ENCODE measurements at regions not wholly inside any gene's neighbourhood (a gene's known extent, or its start where the extent isn't known, plus 50 kb on each side); places are given as distances from the start of the nearest gene placed in this dataset.

GRCh38 chr1:56156971-56157876 lies 422.1 kb downstream of the PLPP3 start:
- H3K4me1 Mint-ChIP-seq: no peaks in the 10 kb centered on the region
- H3K9ac ChIP-seq (ENCODE audit: extremely low read depth, low read length, poor library complexity, severe bottlenecking): no peak overlapping the region
- H3K4me3 ChIP-seq (ENCODE audit: low read length): no peak overlapping the region
- H3K4me1 ChIP-seq (ENCODE audit: control insufficient read depth, insufficient read depth, low read length): no peaks in the 10 kb centered on the region
- H3K27ac Mint-ChIP-seq: no peak overlapping the region
- H3K27ac ChIP-seq (ENCODE audit: low read depth, low read length): no peak overlapping the region
- no peak for DNase-seq
- no peaks in the 10 kb centered on the region for H3K27me3 Mint-ChIP-seq (ENCODE audit: insufficient read depth)
- 93 to 94% methylated on average over 3 to 5 of the region's 5 CpGs for WGBS, 2 experiments (ENCODE audit: insufficient coverage in 1 of 2, insufficient read length in 1 of 2)
- no peaks in the 10 kb centered on the region for H3K36me3 Mint-ChIP-seq (ENCODE audit: low read depth)
- no peaks in the 10 kb centered on the region for H3K9me3 Mint-ChIP-seq
- no peaks in the 10 kb centered on the region for H3K9me3 ChIP-seq (ENCODE audit: control insufficient read depth, low read length)
- no peak for TF ChIP-seq CTCF (conservative IDR thresholded peaks at IDR 0.05)
- no peaks in the 10 kb centered on the region for H3K27me3 ChIP-seq (ENCODE audit: control insufficient read depth, insufficient read depth, low read length, poor library complexity, severe bottlenecking)
- no peaks in the 10 kb centered on the region for H3K36me3 ChIP-seq (ENCODE audit: control insufficient read depth, insufficient read depth, low read length)
- H3K4me3 Mint-ChIP-seq: no peak overlapping the region

GRCh38 chr1:56153276-56153675 lies 426.1 kb downstream of the PLPP3 start:
- no peak overlapping the region for H3K4me3 Mint-ChIP-seq

GRCh38 chr1:56152635-56153034 lies 426.7 kb downstream of the PLPP3 start:
- H3K4me1 ChIP-seq (ENCODE audit: control insufficient read depth, insufficient read depth, low read length): no peaks in the 10 kb centered on the region
- no peaks in the 10 kb centered on the region for H3K36me3 ChIP-seq (ENCODE audit: control insufficient read depth, insufficient read depth, low read length)
- H3K9me3 ChIP-seq (ENCODE audit: control insufficient read depth, low read length): no peaks in the 10 kb centered on the region
- DNase-seq: no peak
- H3K4me3 ChIP-seq (ENCODE audit: low read length): no peak overlapping the region
- Mint-ChIP-seq H3K27ac (no peak overlapping the region), H3K4me1 (no peaks in the 10 kb centered on the region), H3K36me3 (ENCODE audit: low read depth) (no peaks in the 10 kb centered on the region), H3K4me3 (no peak overlapping the region), H3K27me3 (ENCODE audit: insufficient read depth) (peaks cover 5% of the 10 kb centered on the region), H3K9me3 (no peaks in the 10 kb centered on the region)
- H3K27ac ChIP-seq (ENCODE audit: low read depth, low read length): no peak overlapping the region
- TF ChIP-seq CTCF (conservative IDR thresholded peaks at IDR 0.05): no peak
- 87 to 92% methylated on average over 2 to 3 of the region's 3 CpGs for WGBS, 2 experiments (ENCODE audit: insufficient coverage in 1 of 2, insufficient read length in 1 of 2)
- no peak overlapping the region for H3K9ac ChIP-seq (ENCODE audit: extremely low read depth, low read length, poor library complexity, severe bottlenecking)
- no peaks in the 10 kb centered on the region for H3K27me3 ChIP-seq (ENCODE audit: control insufficient read depth, insufficient read depth, low read length, poor library complexity, severe bottlenecking)

More at GRCh38 chr1:56153276-56153675, 426.1 kb downstream of the PLPP3 start:
- no peaks in the 10 kb centered on the region for H3K36me3 Mint-ChIP-seq (ENCODE audit: low read depth)
- no peak overlapping the region for H3K4me3 ChIP-seq (ENCODE audit: low read length)
- 82% methylated on average over 2 of the region's 2 CpGs; no CpG with 5 or more reads in 1 of the 2 experiments for WGBS, 2 experiments (ENCODE audit: insufficient coverage in 1 of 2, insufficient read length in 1 of 2)
- no peaks in the 10 kb centered on the region for H3K9me3 ChIP-seq (ENCODE audit: control insufficient read depth, low read length)
- H3K9me3 Mint-ChIP-seq: no peaks in the 10 kb centered on the region
- H3K27ac Mint-ChIP-seq: no peak overlapping the region
- H3K27me3 Mint-ChIP-seq (ENCODE audit: insufficient read depth): peaks cover 5% of the 10 kb centered on the region
- no peak for DNase-seq
- no peaks in the 10 kb centered on the region for H3K36me3 ChIP-seq (ENCODE audit: control insufficient read depth, insufficient read depth, low read length)
- no peak for TF ChIP-seq CTCF (conservative IDR thresholded peaks at IDR 0.05)
- H3K4me1 Mint-ChIP-seq: no peaks in the 10 kb centered on the region
- H3K9ac ChIP-seq (ENCODE audit: extremely low read depth, low read length, poor library complexity, severe bottlenecking): no peak overlapping the region
- H3K4me1 ChIP-seq (ENCODE audit: control insufficient read depth, insufficient read depth, low read length): no peaks in the 10 kb centered on the region
- H3K27ac ChIP-seq (ENCODE audit: low read depth, low read length): no peak overlapping the region
- H3K27me3 ChIP-seq (ENCODE audit: control insufficient read depth, insufficient read depth, low read length, poor library complexity, severe bottlenecking): no peaks in the 10 kb centered on the region

Measured in endodermal cell (in vitro differentiated cells).